CD14-positive monocyte (primary cell): ENCODE measurements at regions not wholly inside any gene's neighbourhood (a gene's known extent, or its start where the extent isn't known, plus 50 kb on each side); places are given as distances from the start of the nearest gene placed in this dataset.

Experiments used
- DNase-seq, 3 donors: peaks; one replicate each; pipeline ENCODE4 v3.0.0-alpha.2; 2011 to 2022
- H2AFZ ChIP-seq: 2 replicates; pipeline ENCODE4 v1.6.0; 2012; ENCODE audit warnings: mild to moderate bottlenecking, low read depth, low read length, inconsistent platforms; ENCODE audit not compliant: insufficient read depth, poor library complexity, severe bottlenecking
- H3K27ac ChIP-seq, 2 donors: 1 replicate in 1 of 2; 2 replicates in 1 of 2; pipeline ENCODE4 v1.5.1; 2012 to 2013; ENCODE audit warnings: low read length in 2 of 2, control low read depth in 1 of 2, inconsistent platforms in 1 of 2, low read depth in 1 of 2, mild to moderate bottlenecking in 1 of 2
- H3K27me3 ChIP-seq, 2 donors: one replicate each; pipeline versions ENCODE4 v1.6.0 to v1.6.1; 2011 to 2013; ENCODE audit warnings: low read length in 2 of 2; ENCODE audit not compliant: control insufficient read depth in 2 of 2, insufficient read depth in 2 of 2
- H3K36me3 ChIP-seq, 2 donors: replicated peaks in 1 of 2; 1 replicate in 1 of 2; 2 replicates in 1 of 2; pipeline versions ENCODE4 v1.5.1 to v1.6.1; 2012 to 2013; ENCODE audit warnings: low read length in 2 of 2, control low read depth in 1 of 2, inconsistent platforms in 1 of 2, mild to moderate bottlenecking in 1 of 2; ENCODE audit not compliant: insufficient read depth in 2 of 2, control insufficient read depth in 1 of 2
- H3K4me1 ChIP-seq, 2 donors: 1 replicate in 1 of 2; 2 replicates in 1 of 2; pipeline versions ENCODE4 v1.5.1 to v1.6.1; 2012 to 2013; ENCODE audit warnings: low read length in 2 of 2, control low read depth in 1 of 2, inconsistent platforms in 1 of 2, mild to moderate bottlenecking in 1 of 2, moderate library complexity in 1 of 2; ENCODE audit not compliant: insufficient read depth in 2 of 2, control insufficient read depth in 1 of 2
- H3K4me2 ChIP-seq: replicated peaks from 2 replicates; pipeline ENCODE3; 2012; ENCODE audit warnings: low read length, moderate library complexity, mild to moderate bottlenecking; ENCODE audit not compliant: poor library complexity, severe bottlenecking; ENCODE audit errors: extremely low read depth
- H3K4me3 ChIP-seq, 3 experiments: fragments of 200-600 bp in 1 of 3; sonication (generic) in 1 of 3; replicated peaks in 1 of 3; 1 replicate in 2 of 3; 2 replicates in 1 of 3; pipeline ENCODE4 v1.5.1; 2011 to 2013; ENCODE audit warnings: low read length in 3 of 3, mild to moderate bottlenecking in 3 of 3, control low read depth in 2 of 3, low read depth in 2 of 3, inconsistent platforms in 1 of 3, moderate library complexity in 1 of 3
- H3K79me2 ChIP-seq: 2 replicates; pipeline ENCODE4 v1.6.0; 2012; ENCODE audit warnings: mild to moderate bottlenecking, control low read depth, inconsistent platforms, low read length, moderate library complexity; ENCODE audit not compliant: insufficient read depth
- H3K9ac ChIP-seq: 2 replicates; pipeline ENCODE4 v1.6.0; 2017; ENCODE audit warnings: low read length, mild to moderate bottlenecking; ENCODE audit not compliant: insufficient read depth, poor library complexity, severe bottlenecking
- H3K9me3 ChIP-seq, 2 donors: replicated peaks in 1 of 2; 1 replicate in 1 of 2; 2 replicates in 1 of 2; pipeline versions ENCODE4 v1.5.1 to v1.6.1; 2012 to 2013; ENCODE audit warnings: low read length in 2 of 2, control low read depth in 1 of 2; ENCODE audit not compliant: control insufficient read depth in 1 of 2, insufficient read depth in 1 of 2
- H4K20me1 ChIP-seq: 2 replicates; pipeline ENCODE4 v1.6.0; 2012; ENCODE audit warnings: mild to moderate bottlenecking, low read length, control low read depth, moderate library complexity; ENCODE audit not compliant: insufficient read depth
- H3K27ac Mint-ChIP-seq, 7 donors: one replicate each; pipeline ENCODE4 v1.8.0; 2020; ENCODE audit warnings: mild to moderate bottlenecking in 7 of 7, mixed read lengths in 7 of 7, moderate library complexity in 6 of 7, inconsistent platforms in 2 of 7
- H3K27me3 Mint-ChIP-seq, 3 donors: one replicate each; pipeline ENCODE4 v1.8.0; 2021 to 2022; ENCODE audit warnings: low read depth in 3 of 3, mild to moderate bottlenecking in 3 of 3, mixed read lengths in 3 of 3, moderate library complexity in 3 of 3, inconsistent platforms in 1 of 3
- H3K36me3 Mint-ChIP-seq, 2 donors: one replicate each; pipeline ENCODE4 v1.8.0; 2020; ENCODE audit warnings: mixed read lengths in 2 of 2, inconsistent platforms in 1 of 2, mild to moderate bottlenecking in 1 of 2
- H3K4me1 Mint-ChIP-seq: one replicate; pipeline ENCODE4 v1.8.0; 2020; ENCODE audit warnings: mild to moderate bottlenecking, mixed read lengths
- H3K4me3 Mint-ChIP-seq, 2 donors: one replicate each; pipeline ENCODE4 v1.8.0; 2020; ENCODE audit warnings: mild to moderate bottlenecking in 2 of 2, mixed read lengths in 2 of 2, moderate library complexity in 1 of 2
- H3K9me3 Mint-ChIP-seq, 7 donors: one replicate each; pipeline ENCODE4 v1.8.0; 2020 to 2022; ENCODE audit warnings: mixed read lengths in 7 of 7, mild to moderate bottlenecking in 6 of 7, moderate library complexity in 6 of 7, inconsistent platforms in 2 of 7
- WGBS: methylation state at CpG from one replicate; pipeline ENCODE4 v1.1.5; 2013; ENCODE audit warnings: missing lambda C conversion rate; ENCODE audit not compliant: insufficient coverage; 5-methylcytosine and 5-hydroxymethylcytosine counted together
- intact Hi-C, 2 donors: fragments of 100-400 bp; cut with micrococcal nuclease; formaldehyde crosslinking; loops; one replicate each; pipeline versions ENCODE4 v1.15.0 to v1.15.1; 2023
- TF ChIP-seq, protein P1 (sequence below): fragments of 200-600 bp; IDR thresholded peaks from one replicate; pipeline ENCODE4 v1.8.0; 2022; ENCODE audit warnings: antibody characterized with exemption, mild to moderate bottlenecking

DNA sequence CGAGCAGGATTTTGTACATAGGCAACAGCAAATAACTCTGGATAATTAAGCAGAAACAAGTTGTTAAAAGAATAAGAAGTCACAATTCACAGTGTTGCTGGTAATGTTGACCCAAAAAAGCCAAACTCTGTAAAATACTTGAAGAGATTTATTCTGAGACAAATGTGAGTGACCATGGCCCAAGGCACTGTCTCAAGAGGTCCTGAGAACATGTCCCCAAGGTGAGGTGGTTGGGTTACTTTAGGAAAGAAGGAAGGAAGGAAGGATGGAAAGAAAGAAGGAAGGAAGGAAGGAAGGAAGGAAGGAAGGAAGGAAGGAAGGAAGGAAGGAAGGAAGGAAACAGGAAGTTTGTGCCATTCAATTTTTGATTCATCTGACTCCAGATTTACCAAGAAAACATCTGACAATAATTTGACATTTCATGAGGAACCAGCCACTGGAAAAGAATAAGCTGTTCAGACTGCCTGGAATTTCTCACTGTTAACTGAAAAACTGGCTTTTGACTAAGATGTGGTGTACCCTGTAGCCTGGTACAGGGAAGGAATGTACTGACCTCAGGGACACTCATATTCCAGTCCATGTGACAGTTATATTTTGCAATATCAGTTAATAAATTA is 295.9 kb upstream of the TNC start:
- H4K20me1 ChIP-seq = no peaks in the 10 kb centered on the region
- no peaks in the 10 kb centered on the region for H3K79me2 ChIP-seq
- no peaks in the 10 kb centered on the region for H3K36me3 ChIP-seq
- Mint-ChIP-seq H3K27ac (no peak overlapping the region), H3K27me3 (peaks cover 0 to 1% (median 0%) of the 10 kb centered on the region in 3 donors), H3K9me3 (peaks cover 0 to 7% (median 3%) of the 10 kb centered on the region in 7 donors), H3K36me3 (no peaks in the 10 kb centered on the region), H3K4me3 (no peak overlapping the region), H3K4me1 (no peaks in the 10 kb centered on the region)
- no peak overlapping the region for H2AFZ ChIP-seq
- no peak overlapping the region for H3K9ac ChIP-seq
- no peak overlapping the region for H3K27ac ChIP-seq
- intact Hi-C loops = no loop called here
- no peak overlapping the region for H3K4me3 ChIP-seq
- no CpG with 5 or more reads among the region's 1 CpG for WGBS
- H3K27me3 ChIP-seq = no peaks in the 10 kb centered on the region
- no peaks in the 10 kb centered on the region for H3K4me1 ChIP-seq
- no peaks in the 10 kb centered on the region for H3K9me3 ChIP-seq
- DNase-seq = no peak
- TF ChIP-seq, protein P1, sequence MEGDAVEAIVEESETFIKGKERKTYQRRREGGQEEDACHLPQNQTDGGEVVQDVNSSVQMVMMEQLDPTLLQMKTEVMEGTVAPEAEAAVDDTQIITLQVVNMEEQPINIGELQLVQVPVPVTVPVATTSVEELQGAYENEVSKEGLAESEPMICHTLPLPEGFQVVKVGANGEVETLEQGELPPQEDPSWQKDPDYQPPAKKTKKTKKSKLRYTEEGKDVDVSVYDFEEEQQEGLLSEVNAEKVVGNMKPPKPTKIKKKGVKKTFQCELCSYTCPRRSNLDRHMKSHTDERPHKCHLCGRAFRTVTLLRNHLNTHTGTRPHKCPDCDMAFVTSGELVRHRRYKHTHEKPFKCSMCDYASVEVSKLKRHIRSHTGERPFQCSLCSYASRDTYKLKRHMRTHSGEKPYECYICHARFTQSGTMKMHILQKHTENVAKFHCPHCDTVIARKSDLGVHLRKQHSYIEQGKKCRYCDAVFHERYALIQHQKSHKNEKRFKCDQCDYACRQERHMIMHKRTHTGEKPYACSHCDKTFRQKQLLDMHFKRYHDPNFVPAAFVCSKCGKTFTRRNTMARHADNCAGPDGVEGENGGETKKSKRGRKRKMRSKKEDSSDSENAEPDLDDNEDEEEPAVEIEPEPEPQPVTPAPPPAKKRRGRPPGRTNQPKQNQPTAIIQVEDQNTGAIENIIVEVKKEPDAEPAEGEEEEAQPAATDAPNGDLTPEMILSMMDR = no peak
- no peak overlapping the region for H3K4me2 ChIP-seq

DNA sequence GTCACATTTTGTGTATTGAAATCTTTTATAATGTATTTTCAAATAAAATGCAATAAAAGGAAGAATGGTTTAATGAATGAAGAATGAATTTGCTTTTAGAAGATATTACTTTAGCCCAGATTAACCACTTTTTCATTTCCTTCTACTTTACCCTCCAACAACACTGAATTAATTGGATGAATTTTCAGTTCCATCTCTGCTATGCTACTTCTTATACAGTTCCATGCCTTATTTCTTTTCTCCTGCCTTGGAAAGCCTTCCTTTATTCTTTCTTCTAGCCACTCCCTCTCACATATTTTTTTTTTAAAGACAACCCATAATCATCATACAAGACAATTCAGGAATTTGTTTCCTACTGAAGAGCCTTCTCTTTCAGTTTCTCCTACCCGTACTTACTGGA is 296.6 kb upstream of the TNC start:
- TF ChIP-seq, protein P1 = no peak
- H3K4me1 Mint-ChIP-seq = no peaks in the 10 kb centered on the region
- no peak overlapping the region for H3K4me3 Mint-ChIP-seq
- no peaks in the 10 kb centered on the region for H3K79me2 ChIP-seq
- H3K27me3 Mint-ChIP-seq = peaks cover 0 to 1% (median 0%) of the 10 kb centered on the region in 3 donors
- no peaks in the 10 kb centered on the region for H3K27me3 ChIP-seq
- H3K36me3 ChIP-seq = no peaks in the 10 kb centered on the region
- H3K4me3 ChIP-seq = no peak overlapping the region
- WGBS = 100% methylated on average over 1 of the region's 1 CpG
- no peaks in the 10 kb centered on the region for H3K36me3 Mint-ChIP-seq
- peaks cover 0 to 7% (median 2%) of the 10 kb centered on the region in 7 donors for H3K9me3 Mint-ChIP-seq
- H3K27ac ChIP-seq = no peak overlapping the region
- no peak overlapping the region for H3K27ac Mint-ChIP-seq
- no peak overlapping the region for H3K9ac ChIP-seq
- intact Hi-C loops = no loop called here
- H3K4me2 ChIP-seq = no peak overlapping the region
- H4K20me1 ChIP-seq = no peaks in the 10 kb centered on the region
- H3K9me3 ChIP-seq = no peaks in the 10 kb centered on the region
- no peaks in the 10 kb centered on the region for H3K4me1 ChIP-seq
- no peak for DNase-seq
- no peak overlapping the region for H2AFZ ChIP-seq
